WTC11 (cell line): ENCODE measurements at regions not wholly inside any gene's neighbourhood (a gene's known extent, or its start where the extent isn't known, plus 50 kb on each side); places are given as distances from the start of the nearest gene placed in this dataset.

Experiments used
- CBFB ChIP-seq: sonication (generic); formaldehyde crosslinking; IDR thresholded peaks from 2 replicates; pipeline ENCODE4 v1.8.1; 2022; ENCODE audit warnings: mild to moderate bottlenecking, low read depth, missing genetic modification reagents
- ELF4 ChIP-seq: sonication (generic); formaldehyde crosslinking; IDR thresholded peaks from 2 replicates; pipeline ENCODE4 v1.8.1; 2022; ENCODE audit warnings: low read depth, mild to moderate bottlenecking, moderate library complexity, missing genetic modification reagents
- ETV6 ChIP-seq: sonication (generic); formaldehyde crosslinking; IDR thresholded peaks from 2 replicates; pipeline ENCODE4 v1.8.1; 2022; ENCODE audit warnings: mild to moderate bottlenecking, missing genetic modification reagents
- KAT7 ChIP-seq: sonication (generic); formaldehyde crosslinking; IDR thresholded peaks from 2 replicates; pipeline ENCODE4 v1.8.1; 2023; ENCODE audit warnings: missing genetic modification reagents, mild to moderate bottlenecking, borderline replicate concordance
- SP1 ChIP-seq: sonication (generic); formaldehyde crosslinking; conservative IDR thresholded peaks from 2 replicates; pipeline ENCODE4 v1.8.1; 2022; ENCODE audit warnings: missing genetic modification reagents
- ZNF671 ChIP-seq: fragments of 250-450 bp; sonication (Bioruptor Pico); IDR thresholded peaks from 2 replicates; pipeline ENCODE4 v1.8.0; 2021; ENCODE audit warnings: mild to moderate bottlenecking
- TF ChIP-seq, protein P1 (sequence below): fragments of 200-600 bp; IDR thresholded peaks from 2 replicates; pipeline ENCODE4 v1.8.0; 2022; ENCODE audit warnings: antibody characterized with exemption
- TF ChIP-seq, protein P2 (sequence below): sonication (generic); formaldehyde crosslinking; IDR thresholded peaks from 2 replicates; pipeline ENCODE4 v1.8.0; 2023; ENCODE audit warnings: missing genetic modification reagents, mild to moderate bottlenecking, borderline replicate concordance
- TF ChIP-seq, protein P3 (sequence below): fragments of 250-450 bp; sonication (Bioruptor Pico); IDR thresholded peaks from 2 replicates; pipeline ENCODE4 v1.9.0; 2021; ENCODE audit warnings: mild to moderate bottlenecking, borderline replicate concordance
- TF ChIP-seq, protein P4 (sequence below): sonication (generic); formaldehyde crosslinking; IDR thresholded peaks from 2 replicates; pipeline ENCODE4 v1.8.0; 2022; ENCODE audit warnings: mild to moderate bottlenecking, missing genetic modification reagents

DNA sequence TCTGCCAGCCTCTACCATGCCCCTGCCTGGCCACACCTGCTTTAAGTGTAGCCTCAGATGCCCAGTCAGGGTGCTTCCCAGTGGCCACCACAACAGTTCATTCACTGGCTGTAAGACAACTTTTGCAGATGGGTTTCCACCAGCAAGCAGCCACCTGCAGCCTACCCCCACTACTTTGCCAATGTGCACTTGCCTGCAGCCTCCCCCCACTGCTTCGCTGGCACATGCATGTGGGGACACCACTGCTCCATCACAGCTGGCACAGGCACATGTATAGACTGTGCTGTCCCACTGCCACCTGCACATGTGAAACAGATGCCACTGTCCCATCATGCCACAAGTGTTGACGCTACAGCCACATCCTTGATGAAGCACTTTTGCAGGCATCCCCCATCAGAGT, 723.9 kb downstream of the SH3BGRL start:
- TF ChIP-seq, protein P1, sequence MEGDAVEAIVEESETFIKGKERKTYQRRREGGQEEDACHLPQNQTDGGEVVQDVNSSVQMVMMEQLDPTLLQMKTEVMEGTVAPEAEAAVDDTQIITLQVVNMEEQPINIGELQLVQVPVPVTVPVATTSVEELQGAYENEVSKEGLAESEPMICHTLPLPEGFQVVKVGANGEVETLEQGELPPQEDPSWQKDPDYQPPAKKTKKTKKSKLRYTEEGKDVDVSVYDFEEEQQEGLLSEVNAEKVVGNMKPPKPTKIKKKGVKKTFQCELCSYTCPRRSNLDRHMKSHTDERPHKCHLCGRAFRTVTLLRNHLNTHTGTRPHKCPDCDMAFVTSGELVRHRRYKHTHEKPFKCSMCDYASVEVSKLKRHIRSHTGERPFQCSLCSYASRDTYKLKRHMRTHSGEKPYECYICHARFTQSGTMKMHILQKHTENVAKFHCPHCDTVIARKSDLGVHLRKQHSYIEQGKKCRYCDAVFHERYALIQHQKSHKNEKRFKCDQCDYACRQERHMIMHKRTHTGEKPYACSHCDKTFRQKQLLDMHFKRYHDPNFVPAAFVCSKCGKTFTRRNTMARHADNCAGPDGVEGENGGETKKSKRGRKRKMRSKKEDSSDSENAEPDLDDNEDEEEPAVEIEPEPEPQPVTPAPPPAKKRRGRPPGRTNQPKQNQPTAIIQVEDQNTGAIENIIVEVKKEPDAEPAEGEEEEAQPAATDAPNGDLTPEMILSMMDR = no peak
- TF ChIP-seq ETV6 (CRISPR knock-in tag) (no peak), SP1 (CRISPR knock-in tag) (no peak), CBFB (no peak), KAT7 (CRISPR knock-in tag) (no peak), ELF4 (CRISPR knock-in tag) (no peak), ZNF671 (CRISPR knock-in tag) (no peak)
- TF ChIP-seq, protein P2, sequence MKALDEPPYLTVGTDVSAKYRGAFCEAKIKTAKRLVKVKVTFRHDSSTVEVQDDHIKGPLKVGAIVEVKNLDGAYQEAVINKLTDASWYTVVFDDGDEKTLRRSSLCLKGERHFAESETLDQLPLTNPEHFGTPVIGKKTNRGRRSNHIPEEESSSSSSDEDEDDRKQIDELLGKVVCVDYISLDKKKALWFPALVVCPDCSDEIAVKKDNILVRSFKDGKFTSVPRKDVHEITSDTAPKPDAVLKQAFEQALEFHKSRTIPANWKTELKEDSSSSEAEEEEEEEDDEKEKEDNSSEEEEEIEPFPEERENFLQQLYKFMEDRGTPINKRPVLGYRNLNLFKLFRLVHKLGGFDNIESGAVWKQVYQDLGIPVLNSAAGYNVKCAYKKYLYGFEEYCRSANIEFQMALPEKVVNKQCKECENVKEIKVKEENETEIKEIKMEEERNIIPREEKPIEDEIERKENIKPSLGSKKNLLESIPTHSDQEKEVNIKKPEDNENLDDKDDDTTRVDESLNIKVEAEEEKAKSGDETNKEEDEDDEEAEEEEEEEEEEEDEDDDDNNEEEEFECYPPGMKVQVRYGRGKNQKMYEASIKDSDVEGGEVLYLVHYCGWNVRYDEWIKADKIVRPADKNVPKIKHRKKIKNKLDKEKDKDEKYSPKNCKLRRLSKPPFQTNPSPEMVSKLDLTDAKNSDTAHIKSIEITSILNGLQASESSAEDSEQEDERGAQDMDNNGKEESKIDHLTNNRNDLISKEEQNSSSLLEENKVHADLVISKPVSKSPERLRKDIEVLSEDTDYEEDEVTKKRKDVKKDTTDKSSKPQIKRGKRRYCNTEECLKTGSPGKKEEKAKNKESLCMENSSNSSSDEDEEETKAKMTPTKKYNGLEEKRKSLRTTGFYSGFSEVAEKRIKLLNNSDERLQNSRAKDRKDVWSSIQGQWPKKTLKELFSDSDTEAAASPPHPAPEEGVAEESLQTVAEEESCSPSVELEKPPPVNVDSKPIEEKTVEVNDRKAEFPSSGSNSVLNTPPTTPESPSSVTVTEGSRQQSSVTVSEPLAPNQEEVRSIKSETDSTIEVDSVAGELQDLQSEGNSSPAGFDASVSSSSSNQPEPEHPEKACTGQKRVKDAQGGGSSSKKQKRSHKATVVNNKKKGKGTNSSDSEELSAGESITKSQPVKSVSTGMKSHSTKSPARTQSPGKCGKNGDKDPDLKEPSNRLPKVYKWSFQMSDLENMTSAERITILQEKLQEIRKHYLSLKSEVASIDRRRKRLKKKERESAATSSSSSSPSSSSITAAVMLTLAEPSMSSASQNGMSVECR = no peak
- TF ChIP-seq, protein P3, sequence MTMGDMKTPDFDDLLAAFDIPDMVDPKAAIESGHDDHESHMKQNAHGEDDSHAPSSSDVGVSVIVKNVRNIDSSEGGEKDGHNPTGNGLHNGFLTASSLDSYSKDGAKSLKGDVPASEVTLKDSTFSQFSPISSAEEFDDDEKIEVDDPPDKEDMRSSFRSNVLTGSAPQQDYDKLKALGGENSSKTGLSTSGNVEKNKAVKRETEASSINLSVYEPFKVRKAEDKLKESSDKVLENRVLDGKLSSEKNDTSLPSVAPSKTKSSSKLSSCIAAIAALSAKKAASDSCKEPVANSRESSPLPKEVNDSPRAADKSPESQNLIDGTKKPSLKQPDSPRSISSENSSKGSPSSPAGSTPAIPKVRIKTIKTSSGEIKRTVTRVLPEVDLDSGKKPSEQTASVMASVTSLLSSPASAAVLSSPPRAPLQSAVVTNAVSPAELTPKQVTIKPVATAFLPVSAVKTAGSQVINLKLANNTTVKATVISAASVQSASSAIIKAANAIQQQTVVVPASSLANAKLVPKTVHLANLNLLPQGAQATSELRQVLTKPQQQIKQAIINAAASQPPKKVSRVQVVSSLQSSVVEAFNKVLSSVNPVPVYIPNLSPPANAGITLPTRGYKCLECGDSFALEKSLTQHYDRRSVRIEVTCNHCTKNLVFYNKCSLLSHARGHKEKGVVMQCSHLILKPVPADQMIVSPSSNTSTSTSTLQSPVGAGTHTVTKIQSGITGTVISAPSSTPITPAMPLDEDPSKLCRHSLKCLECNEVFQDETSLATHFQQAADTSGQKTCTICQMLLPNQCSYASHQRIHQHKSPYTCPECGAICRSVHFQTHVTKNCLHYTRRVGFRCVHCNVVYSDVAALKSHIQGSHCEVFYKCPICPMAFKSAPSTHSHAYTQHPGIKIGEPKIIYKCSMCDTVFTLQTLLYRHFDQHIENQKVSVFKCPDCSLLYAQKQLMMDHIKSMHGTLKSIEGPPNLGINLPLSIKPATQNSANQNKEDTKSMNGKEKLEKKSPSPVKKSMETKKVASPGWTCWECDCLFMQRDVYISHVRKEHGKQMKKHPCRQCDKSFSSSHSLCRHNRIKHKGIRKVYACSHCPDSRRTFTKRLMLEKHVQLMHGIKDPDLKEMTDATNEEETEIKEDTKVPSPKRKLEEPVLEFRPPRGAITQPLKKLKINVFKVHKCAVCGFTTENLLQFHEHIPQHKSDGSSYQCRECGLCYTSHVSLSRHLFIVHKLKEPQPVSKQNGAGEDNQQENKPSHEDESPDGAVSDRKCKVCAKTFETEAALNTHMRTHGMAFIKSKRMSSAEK (CRISPR knock-in tag) = no peak
- TF ChIP-seq, protein P4, sequence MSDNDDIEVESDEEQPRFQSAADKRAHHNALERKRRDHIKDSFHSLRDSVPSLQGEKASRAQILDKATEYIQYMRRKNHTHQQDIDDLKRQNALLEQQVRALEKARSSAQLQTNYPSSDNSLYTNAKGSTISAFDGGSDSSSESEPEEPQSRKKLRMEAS (CRISPR knock-in tag) = no peak
